Vagina (tissue), 2 donors: ENCODE measurements at regions not wholly inside any gene's neighbourhood (a gene's known extent, or its start where the extent isn't known, plus 50 kb on each side); places are given as distances from the start of the nearest gene placed in this dataset.

ENCODE experiments used
- DNase-seq, 2 donors: peaks; one replicate each; pipeline ENCODE4 v3.0.0-alpha.2; 2017; ENCODE audit errors: extremely low spot score in 2 of 2
- H3K27ac ChIP-seq: fragments of 200-600 bp; sonication (generic); one replicate; pipeline ENCODE4 v1.5.1; 2019
- H3K27me3 ChIP-seq: fragments of 200-600 bp; sonication (generic); one replicate; pipeline ENCODE4 v1.5.1; 2019
- H3K36me3 ChIP-seq, 2 donors: fragments of 200-600 bp; sonication (generic); one replicate each; pipeline ENCODE4 v1.5.1; 2017 to 2019
- H3K4me1 ChIP-seq: fragments of 200-600 bp; sonication (generic); one replicate; pipeline ENCODE4 v1.5.1; 2019
- H3K4me3 ChIP-seq, 2 donors: fragments of 200-600 bp; sonication (generic); 1 replicate in 1 of 2; 2 replicates in 1 of 2; pipeline ENCODE4 v1.5.1; 2016 to 2019
- H3K9me3 ChIP-seq: fragments of 200-600 bp; sonication (generic); one replicate; pipeline ENCODE4 v1.5.1; 2019
- CTCF ChIP-seq, 3 experiments: fragments of 450-650 bp in 2 of 3; fragments of 200-600 bp in 1 of 3; sonication (generic) in 1 of 3; IDR thresholded peaks; one replicate each; pipeline ENCODE4 v1.5.1; 2017 to 2019; ENCODE audit warnings: antibody characterized with exemption in 3 of 3, mild to moderate bottlenecking in 2 of 3, moderate library complexity in 2 of 3
- POLR2A ChIP-seq, 2 donors: fragments of 450-650 bp; IDR thresholded peaks; one replicate each; pipeline ENCODE4 v1.6.1; 2017; ENCODE audit warnings: antibody characterized with exemption in 2 of 2, mild to moderate bottlenecking in 2 of 2, moderate library complexity in 2 of 2
- POLR2AphosphoS5 ChIP-seq, 2 donors: sonication (generic); formaldehyde crosslinking; IDR thresholded peaks; one replicate each; pipeline ENCODE4 v1.9.0; 2017; ENCODE audit warnings: antibody characterized with exemption in 2 of 2, mild to moderate bottlenecking in 2 of 2, low read depth in 1 of 2; ENCODE audit not compliant: insufficient read depth in 1 of 2
- intact Hi-C: fragments of 100-400 bp; cut with DNase I; formaldehyde crosslinking; loops from one replicate; pipeline ENCODE4 v1.15.1; 2023

- Histone ChIP-seq H3K27me3 (no peaks in the 10 kb centered on the region), H3K4me1 (no peaks in the 10 kb centered on the region), H3K4me3 (no peak overlapping the region), H3K27ac (no peak overlapping the region), H3K36me3 (no peaks in the 10 kb centered on the region), H3K9me3 (no peaks in the 10 kb centered on the region)
- intact Hi-C loops = no loop called here
- TF ChIP-seq CTCF (IDR thresholded peaks at IDR 0.05) (no peak), POLR2A (IDR thresholded peaks at IDR 0.05) (no peak), POLR2AphosphoS5 (IDR thresholded peaks at IDR 0.05; ENCODE audit: insufficient read depth in 1 of 2, low read depth in 1 of 2) (no peak)
- DNase-seq = no peak
Measured at GRCh38 chr14:86462193-86462753, 932.3 kb downstream of the FLRT2 start.

GRCh38 chr14:86457481-86458135 is 927.7 kb downstream of the FLRT2 start:
- no peaks in the 10 kb centered on the region for H3K27me3 ChIP-seq
- H3K4me1 ChIP-seq = no peaks in the 10 kb centered on the region

GRCh38 chr14:86450085-86450484 is 920.1 kb downstream of the FLRT2 start:
- Histone ChIP-seq H3K27me3 (no peaks in the 10 kb centered on the region), H3K9me3 (no peaks in the 10 kb centered on the region), H3K27ac (no peak overlapping the region), H3K4me3 (no peak overlapping the region), H3K36me3 (no peaks in the 10 kb centered on the region), H3K4me1 (no peaks in the 10 kb centered on the region)
- TF ChIP-seq CTCF (IDR thresholded peaks at IDR 0.05) = no peak
- no peak for TF ChIP-seq POLR2A (IDR thresholded peaks at IDR 0.05)
- TF ChIP-seq POLR2AphosphoS5 (IDR thresholded peaks at IDR 0.05; ENCODE audit: insufficient read depth in 1 of 2, low read depth in 1 of 2) = no peak
- no peak for DNase-seq
- intact Hi-C loops = no loop called here

More at GRCh38 chr14:86457481-86458135, 927.7 kb downstream of the FLRT2 start:
- no peak overlapping the region for H3K4me3 ChIP-seq
- H3K27ac ChIP-seq = no peak overlapping the region
- no peak for DNase-seq
- TF ChIP-seq POLR2A (IDR thresholded peaks at IDR 0.05) (no peak), CTCF (IDR thresholded peaks at IDR 0.05) (no peak)
- intact Hi-C loops = no loop called here
- no peaks in the 10 kb centered on the region for H3K9me3 ChIP-seq
- H3K36me3 ChIP-seq = no peaks in the 10 kb centered on the region

- no peak for DNase-seq
- Histone ChIP-seq H3K4me3 (no peak overlapping the region), H3K36me3 (no peaks in the 10 kb centered on the region), H3K27me3 (no peaks in the 10 kb centered on the region), H3K27ac (no peak overlapping the region), H3K4me1 (no peaks in the 10 kb centered on the region), H3K9me3 (no peaks in the 10 kb centered on the region)
- intact Hi-C loops = no loop called here
- TF ChIP-seq CTCF (IDR thresholded peaks at IDR 0.05) (no peak), POLR2A (IDR thresholded peaks at IDR 0.05) (no peak), POLR2AphosphoS5 (IDR thresholded peaks at IDR 0.05; ENCODE audit: insufficient read depth in 1 of 2, low read depth in 1 of 2) (no peak)
Measured at GRCh38 chr14:86442135-86442534, 912.2 kb downstream of the FLRT2 start.

- TF ChIP-seq CTCF (IDR thresholded peaks at IDR 0.05) (no peak), POLR2A (IDR thresholded peaks at IDR 0.05) (no peak), POLR2AphosphoS5 (IDR thresholded peaks at IDR 0.05; ENCODE audit: insufficient read depth in 1 of 2, low read depth in 1 of 2) (no peak)
- no peak overlapping the region for H3K4me3 ChIP-seq
- no peaks in the 10 kb centered on the region for H3K4me1 ChIP-seq
- H3K27me3 ChIP-seq = no peaks in the 10 kb centered on the region
- DNase-seq = no peak
- intact Hi-C loops = no loop called here
- H3K36me3 ChIP-seq = no peaks in the 10 kb centered on the region
- H3K27ac ChIP-seq = no peak overlapping the region
- no peaks in the 10 kb centered on the region for H3K9me3 ChIP-seq
Measured at GRCh38 chr14:86430853-86431252, 900.9 kb downstream of the FLRT2 start.
